Astrocyte (in vitro differentiated cells and primary cell): ENCODE measurements at regions not wholly inside any gene's neighbourhood (a gene's known extent, or its start where the extent isn't known, plus 50 kb on each side); places are given as distances from the start of the nearest gene placed in this dataset.
A peak's percentile ranks its signal among the peaks of the same experiment; 100 is the strongest.

Source experiments
- DNase-seq: peaks from one replicate; pipeline ENCODE4 v3.0.0-alpha.2; 2010; ENCODE audit warnings: low read depth
- FAIRE-seq: peaks from 2 replicates; lab custom pipeline; 2011; peaks lifted over from hg19 to GRCh38; lab: Jason Lieb, UNC
- H2AFZ ChIP-seq: 2 replicates; pipeline ENCODE4 v1.6.0; 2012; ENCODE audit warnings: low read depth, low read length, inconsistent platforms
- H3K27ac ChIP-seq: 2 replicates; pipeline ENCODE4 v1.5.1; 2011; ENCODE audit warnings: low read depth, low read length, inconsistent platforms
- H3K27me3 ChIP-seq: 2 replicates; pipeline ENCODE4 v1.6.0; 2011; ENCODE audit warnings: low read length, inconsistent platforms; ENCODE audit not compliant: insufficient read depth
- H3K36me3 ChIP-seq: 2 replicates; pipeline ENCODE4 v1.5.1; 2011; ENCODE audit warnings: low read length, inconsistent platforms; ENCODE audit not compliant: insufficient read depth
- H3K4me1 ChIP-seq: 2 replicates; pipeline ENCODE4 v1.5.1; 2011; ENCODE audit warnings: low read length, inconsistent platforms; ENCODE audit not compliant: insufficient read depth
- H3K4me2 ChIP-seq: 2 replicates; pipeline ENCODE4 v1.6.0; 2012; ENCODE audit warnings: low read length, inconsistent platforms
- H3K4me3 ChIP-seq: 2 replicates; pipeline ENCODE4 v1.5.1; 2011; ENCODE audit warnings: low read depth, mild to moderate bottlenecking, low read length, inconsistent platforms; ENCODE audit not compliant: insufficient read depth
- H3K79me2 ChIP-seq: 2 replicates; pipeline ENCODE4 v1.6.0; 2012; ENCODE audit warnings: mild to moderate bottlenecking, low read length, inconsistent platforms; ENCODE audit not compliant: insufficient read depth
- H3K9ac ChIP-seq: 2 replicates; pipeline ENCODE4 v1.6.0; 2012; ENCODE audit warnings: mild to moderate bottlenecking, low read length, inconsistent platforms
- H3K9me3 ChIP-seq: 2 replicates; pipeline ENCODE4 v1.5.1; 2012; ENCODE audit warnings: low read depth, mild to moderate bottlenecking, low read length, inconsistent platforms; ENCODE audit not compliant: insufficient read depth
- H4K20me1 ChIP-seq: 2 replicates; pipeline ENCODE4 v1.6.0; 2012; ENCODE audit warnings: low read length, inconsistent platforms; ENCODE audit not compliant: insufficient read depth
- H3K27ac Mint-ChIP-seq: one replicate; pipeline ENCODE4 v1.8.0; 2021; ENCODE audit warnings: mild to moderate bottlenecking, mixed read lengths; ENCODE audit not compliant: unreplicated experiment
- H3K27me3 Mint-ChIP-seq: one replicate; pipeline ENCODE4 v1.8.0; 2021; ENCODE audit warnings: low read depth, mixed read lengths; ENCODE audit not compliant: unreplicated experiment
- H3K36me3 Mint-ChIP-seq: one replicate; pipeline ENCODE4 v1.8.0; 2021; ENCODE audit warnings: low read depth, mixed read lengths; ENCODE audit not compliant: unreplicated experiment
- H3K4me1 Mint-ChIP-seq: one replicate; pipeline ENCODE4 v1.8.0; 2021; ENCODE audit warnings: low read depth, mixed read lengths; ENCODE audit not compliant: unreplicated experiment
- H3K4me3 Mint-ChIP-seq: one replicate; pipeline ENCODE4 v1.8.0; 2021; ENCODE audit warnings: mild to moderate bottlenecking, moderate library complexity, mixed read lengths; ENCODE audit not compliant: unreplicated experiment
- H3K9me3 Mint-ChIP-seq: one replicate; pipeline ENCODE4 v1.8.0; 2021; ENCODE audit warnings: mild to moderate bottlenecking, mixed read lengths; ENCODE audit not compliant: unreplicated experiment
- EZH2 ChIP-seq: IDR thresholded peaks from 2 replicates; pipeline ENCODE4 v1.6.1; 2012; ENCODE audit warnings: mild to moderate bottlenecking, low read length, inconsistent platforms; ENCODE audit not compliant: insufficient read depth
- TF ChIP-seq, protein P1 (sequence below): IDR thresholded peaks from 2 replicates; pipeline ENCODE4 v1.5.1; 2011; ENCODE audit warnings: low read depth, mild to moderate bottlenecking, inconsistent platforms, low read length, moderate library complexity; ENCODE audit not compliant: insufficient read depth

DNA sequence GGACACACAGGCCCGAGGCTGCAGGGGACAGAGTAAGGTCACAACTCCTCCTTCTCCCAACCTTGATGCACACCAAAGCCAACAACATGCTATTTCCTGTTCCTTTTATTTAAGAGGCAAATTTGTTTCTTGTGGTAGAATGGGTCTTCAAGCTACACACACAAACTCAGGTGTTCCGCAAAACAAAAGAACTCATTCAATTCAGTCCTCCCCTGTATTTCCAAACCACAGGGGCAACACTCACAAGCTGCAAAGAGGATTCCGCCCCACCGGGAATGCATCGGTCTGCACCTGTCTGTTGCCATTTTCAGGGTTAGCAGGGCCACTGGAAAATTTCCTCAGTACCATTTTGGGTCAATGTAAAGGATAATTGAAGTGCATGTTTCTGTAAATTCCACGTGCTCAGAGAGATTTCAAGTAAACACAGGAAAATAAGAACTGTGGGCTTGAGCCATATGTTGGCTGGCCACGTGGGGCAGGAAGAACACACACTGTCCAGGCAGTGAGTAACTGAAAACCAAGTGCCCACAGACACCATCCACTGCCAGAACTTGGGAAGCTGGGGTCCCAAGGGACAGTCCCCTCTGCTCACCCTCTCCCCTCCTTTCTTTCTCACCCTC, 145.2 kb upstream of the ERG start:
- H3K27ac ChIP-seq = no peak overlapping the region
- H3K4me1 ChIP-seq = peaks cover 15% of the 10 kb centered on the region
- TF ChIP-seq, protein P1, sequence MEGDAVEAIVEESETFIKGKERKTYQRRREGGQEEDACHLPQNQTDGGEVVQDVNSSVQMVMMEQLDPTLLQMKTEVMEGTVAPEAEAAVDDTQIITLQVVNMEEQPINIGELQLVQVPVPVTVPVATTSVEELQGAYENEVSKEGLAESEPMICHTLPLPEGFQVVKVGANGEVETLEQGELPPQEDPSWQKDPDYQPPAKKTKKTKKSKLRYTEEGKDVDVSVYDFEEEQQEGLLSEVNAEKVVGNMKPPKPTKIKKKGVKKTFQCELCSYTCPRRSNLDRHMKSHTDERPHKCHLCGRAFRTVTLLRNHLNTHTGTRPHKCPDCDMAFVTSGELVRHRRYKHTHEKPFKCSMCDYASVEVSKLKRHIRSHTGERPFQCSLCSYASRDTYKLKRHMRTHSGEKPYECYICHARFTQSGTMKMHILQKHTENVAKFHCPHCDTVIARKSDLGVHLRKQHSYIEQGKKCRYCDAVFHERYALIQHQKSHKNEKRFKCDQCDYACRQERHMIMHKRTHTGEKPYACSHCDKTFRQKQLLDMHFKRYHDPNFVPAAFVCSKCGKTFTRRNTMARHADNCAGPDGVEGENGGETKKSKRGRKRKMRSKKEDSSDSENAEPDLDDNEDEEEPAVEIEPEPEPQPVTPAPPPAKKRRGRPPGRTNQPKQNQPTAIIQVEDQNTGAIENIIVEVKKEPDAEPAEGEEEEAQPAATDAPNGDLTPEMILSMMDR = no peak
- no peak for TF ChIP-seq EZH2
- Mint-ChIP-seq H3K4me1 (peaks cover 22% of the 10 kb centered on the region), H3K9me3 (peaks cover 2% of the 10 kb centered on the region), H3K36me3 (no peaks in the 10 kb centered on the region), H3K27me3 (peaks cover 1% of the 10 kb centered on the region), H3K27ac (no peak overlapping the region), H3K4me3 (no peak overlapping the region)
- H3K4me2 ChIP-seq = no peak overlapping the region
- no peaks in the 10 kb centered on the region for H3K79me2 ChIP-seq
- H3K4me3 ChIP-seq = no peak overlapping the region
- DNase-seq (no peak), FAIRE-seq (no peak)
- H3K9me3 ChIP-seq = no peaks in the 10 kb centered on the region
- H4K20me1 ChIP-seq = no peaks in the 10 kb centered on the region
- H3K27me3 ChIP-seq = peaks cover 55% of the 10 kb centered on the region
- H2AFZ ChIP-seq = no peak overlapping the region
- H3K9ac ChIP-seq = no peak overlapping the region
- no peaks in the 10 kb centered on the region for H3K36me3 ChIP-seq

DNA sequence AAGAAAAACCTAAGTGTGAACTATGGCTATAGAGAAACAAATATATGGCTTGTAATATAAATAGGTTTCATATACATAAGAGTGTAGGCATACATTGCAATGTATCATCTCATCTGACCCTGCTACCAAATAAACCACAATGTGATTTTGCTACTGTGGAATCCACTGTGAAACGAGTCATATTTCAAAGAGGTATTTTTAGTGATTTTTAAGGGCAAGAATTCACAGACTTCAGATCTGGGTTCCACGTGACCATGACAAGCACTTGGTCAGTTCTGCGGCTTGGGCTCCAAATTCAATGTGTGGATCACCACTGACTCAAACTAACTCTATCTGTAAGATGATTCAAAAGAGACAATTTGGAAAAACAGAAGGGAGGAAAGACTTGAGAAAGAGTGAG, 147.0 kb upstream of the ERG start:
- H3K4me1 ChIP-seq = peaks cover 15% of the 10 kb centered on the region
- Mint-ChIP-seq H3K9me3 (peaks cover 2% of the 10 kb centered on the region), H3K4me3 (no peak overlapping the region), H3K36me3 (no peaks in the 10 kb centered on the region), H3K4me1 (peaks cover 22% of the 10 kb centered on the region), H3K27ac (peak overlapping the region; percentile 62), H3K27me3 (peaks cover 6% of the 10 kb centered on the region)
- FAIRE-seq (peak; percentile 97), DNase-seq (peak; percentile 97)
- H3K4me3 ChIP-seq = no peak overlapping the region
- H3K9ac ChIP-seq = peak overlapping the region; percentile 60
- peak overlapping the region; percentile 73 for H3K4me2 ChIP-seq
- H4K20me1 ChIP-seq = no peaks in the 10 kb centered on the region
- TF ChIP-seq, protein P1 = no peak
- no peak for TF ChIP-seq EZH2
- no peaks in the 10 kb centered on the region for H3K36me3 ChIP-seq
- peak overlapping the region; percentile 64 for H3K27ac ChIP-seq
- peaks cover 64% of the 10 kb centered on the region for H3K27me3 ChIP-seq
- H3K79me2 ChIP-seq = no peaks in the 10 kb centered on the region
- H2AFZ ChIP-seq = no peak overlapping the region
- no peaks in the 10 kb centered on the region for H3K9me3 ChIP-seq

DNA sequence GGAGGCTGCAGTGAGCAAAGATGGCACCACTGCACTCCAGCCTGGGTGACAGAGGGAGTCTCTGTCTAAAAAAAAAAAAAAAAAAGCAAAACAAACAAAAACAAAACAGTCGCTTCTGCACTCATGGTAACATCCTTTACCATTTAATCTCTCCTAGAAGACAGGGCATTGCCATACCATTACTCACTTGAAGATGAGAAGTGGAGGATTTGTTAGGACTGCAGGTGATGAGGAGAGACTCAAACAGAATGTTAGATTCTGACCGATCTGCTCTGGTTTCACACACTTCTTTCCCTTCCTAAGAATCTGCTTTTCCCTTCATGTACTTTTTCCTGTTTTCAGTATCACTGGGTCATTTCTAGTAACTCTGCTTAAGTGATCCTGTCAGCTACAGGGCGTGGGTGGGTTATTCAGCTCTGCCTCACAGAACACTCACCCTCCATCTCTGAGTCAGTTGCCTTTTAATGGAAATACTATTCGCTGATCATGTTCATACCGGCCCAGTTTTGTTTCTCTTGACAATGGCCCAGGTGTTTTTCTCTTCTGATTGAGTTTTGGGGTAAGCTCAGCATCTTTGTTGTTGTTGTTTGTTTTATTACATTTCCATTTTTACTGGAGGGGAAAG, 148.0 kb upstream of the ERG start:
- peak overlapping the region; percentile 73 for H3K4me2 ChIP-seq
- H3K4me3 Mint-ChIP-seq = no peak overlapping the region

More for the DNA sequence above, 148.0 kb upstream of the ERG start:
- H4K20me1 ChIP-seq = no peaks in the 10 kb centered on the region
- peaks cover 15% of the 10 kb centered on the region for H3K4me1 ChIP-seq
- Mint-ChIP-seq H3K27ac (peak overlapping the region; percentile 62), H3K27me3 (peaks cover 6% of the 10 kb centered on the region), H3K4me1 (peaks cover 22% of the 10 kb centered on the region), H3K9me3 (no peaks in the 10 kb centered on the region), H3K36me3 (no peaks in the 10 kb centered on the region)
- H3K4me3 ChIP-seq = peak overlapping the region; percentile 4
- TF ChIP-seq, protein P1 = no peak
- peak overlapping the region; percentile 30 for H3K9ac ChIP-seq
- peak overlapping the region; percentile 64 for H3K27ac ChIP-seq
- peaks cover 61% of the 10 kb centered on the region for H3K27me3 ChIP-seq
- DNase-seq (peak; percentile 87), FAIRE-seq (peak; percentile 45)
- no peaks in the 10 kb centered on the region for H3K9me3 ChIP-seq
- no peaks in the 10 kb centered on the region for H3K36me3 ChIP-seq
- no peaks in the 10 kb centered on the region for H3K79me2 ChIP-seq
- H2AFZ ChIP-seq = no peak overlapping the region
